ENCODE measurements at regions not wholly inside any gene's neighbourhood (a gene's known extent, or its start where the extent isn't known, plus 50 kb on each side); places are given as distances from the start of the nearest gene placed in this dataset.

DNA sequence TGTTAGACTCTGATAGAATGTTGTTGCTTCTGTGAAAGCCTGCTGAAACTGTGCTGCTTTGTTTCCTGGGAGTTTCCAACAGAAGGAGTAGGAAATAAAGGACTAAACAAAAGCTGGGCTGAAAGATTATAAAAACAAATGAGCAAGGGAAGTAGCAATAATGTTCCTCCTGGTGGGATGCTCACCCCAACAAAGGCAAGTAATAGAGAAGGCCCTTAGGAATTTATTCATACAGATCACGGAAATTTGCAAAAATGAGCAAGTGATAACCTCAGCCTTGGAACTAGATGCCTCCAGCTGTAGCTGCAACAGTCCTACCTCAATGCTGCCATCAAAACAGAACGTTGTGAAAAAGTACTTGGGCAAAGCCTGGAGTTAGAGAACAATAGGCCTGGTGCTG, 1248.0 kb upstream of the C9orf72 start:
- no peak overlapping the region for H3K4me2 ChIP-seq (ENCODE audit: insufficient read depth, insufficient read length, low read length)
- no peak overlapping the region for H2BK5ac ChIP-seq (ENCODE audit: insufficient read length, low read length)
- H3K23ac ChIP-seq (ENCODE audit: insufficient read length, low read depth, low read length), result no peak overlapping the region
- peak overlapping the region; percentile 81 for H3K27ac ChIP-seq (ENCODE audit: insufficient read length, low read depth, low read length)
- Mint-ChIP-seq H3K27ac (peak overlapping the region; percentile 52 to 95 (median 80); a peak in 4 of 7 replicates), H3K9me3 (peaks cover 2 to 11% of the 10 kb centered on the region in 2 experiments; a peak in 3 of 5 replicates), H3K27me3 (ENCODE audit: low read depth) (no peaks in the 10 kb centered on the region; the same call in 1 of the 2 replicates), H3K36me3 (ENCODE audit: insufficient read depth in 1 of 3, low read depth in 3 of 3) (peaks cover 0 to 13% (median 11%) of the 10 kb centered on the region in 3 experiments; a peak in 4 of 7 replicates), H3K4me1 (peaks cover 38 to 42% of the 10 kb centered on the region in 2 experiments), H3K4me3 (no peak overlapping the region)
- peaks cover 13% of the 10 kb centered on the region; the same call in 1 of the 2 replicates for H3K4me1 ChIP-seq (ENCODE audit: insufficient read depth, low read length)
- no peaks in the 10 kb centered on the region for H4K20me1 ChIP-seq (ENCODE audit: control insufficient read depth, insufficient read depth, insufficient read length)
- no peak overlapping the region for H4K8ac ChIP-seq (replicated peaks; ENCODE audit: insufficient read length, low read depth, low read length)
- H3K23me2 ChIP-seq (ENCODE audit: insufficient read length, low read depth, low read length, poor library complexity, severe bottlenecking), result no peaks in the 10 kb centered on the region
- H3K4ac ChIP-seq (ENCODE audit: low read depth, low read length), result no peak overlapping the region
- H3K56ac ChIP-seq (ENCODE audit: insufficient read length, low read depth, low read length), result no peak overlapping the region
- no peak overlapping the region for H2AK5ac ChIP-seq (ENCODE audit: insufficient read length, low read length)
- WGBS (ENCODE audit: extremely low coverage, insufficient read length, low lambda C conversion rate), result no CpG with 5 or more reads among the region's 2 CpGs
- no peak overlapping the region for H2AFZ ChIP-seq (ENCODE audit: low read length)
- H3K14ac ChIP-seq (ENCODE audit: insufficient read depth, low read length), result no peak overlapping the region
- TF ChIP-seq, protein P1, sequence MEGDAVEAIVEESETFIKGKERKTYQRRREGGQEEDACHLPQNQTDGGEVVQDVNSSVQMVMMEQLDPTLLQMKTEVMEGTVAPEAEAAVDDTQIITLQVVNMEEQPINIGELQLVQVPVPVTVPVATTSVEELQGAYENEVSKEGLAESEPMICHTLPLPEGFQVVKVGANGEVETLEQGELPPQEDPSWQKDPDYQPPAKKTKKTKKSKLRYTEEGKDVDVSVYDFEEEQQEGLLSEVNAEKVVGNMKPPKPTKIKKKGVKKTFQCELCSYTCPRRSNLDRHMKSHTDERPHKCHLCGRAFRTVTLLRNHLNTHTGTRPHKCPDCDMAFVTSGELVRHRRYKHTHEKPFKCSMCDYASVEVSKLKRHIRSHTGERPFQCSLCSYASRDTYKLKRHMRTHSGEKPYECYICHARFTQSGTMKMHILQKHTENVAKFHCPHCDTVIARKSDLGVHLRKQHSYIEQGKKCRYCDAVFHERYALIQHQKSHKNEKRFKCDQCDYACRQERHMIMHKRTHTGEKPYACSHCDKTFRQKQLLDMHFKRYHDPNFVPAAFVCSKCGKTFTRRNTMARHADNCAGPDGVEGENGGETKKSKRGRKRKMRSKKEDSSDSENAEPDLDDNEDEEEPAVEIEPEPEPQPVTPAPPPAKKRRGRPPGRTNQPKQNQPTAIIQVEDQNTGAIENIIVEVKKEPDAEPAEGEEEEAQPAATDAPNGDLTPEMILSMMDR (conservative IDR thresholded peaks at IDR 0.05), result no peak
- H4K91ac ChIP-seq (ENCODE audit: insufficient read length, low read depth, low read length), result no peak overlapping the region
- no peak overlapping the region for H2BK12ac ChIP-seq (ENCODE audit: insufficient read length, low read depth, low read length)
- no peak overlapping the region for H3T11ph ChIP-seq (ENCODE audit: low read length)
- no peaks in the 10 kb centered on the region for H3K9me3 ChIP-seq (ENCODE audit: control insufficient read depth, low read depth, low read length)
- no peaks in the 10 kb centered on the region for H3K79me1 ChIP-seq (ENCODE audit: insufficient read depth, low read depth, low read length, poor library complexity, severe bottlenecking)
- H3K27me3 ChIP-seq (ENCODE audit: insufficient read depth, low read length), result no peaks in the 10 kb centered on the region
- H2BK120ac ChIP-seq (ENCODE audit: low read depth, low read length, poor library complexity, severe bottlenecking), result no peak overlapping the region
- H4K5ac ChIP-seq (ENCODE audit: insufficient read length, low read depth, low read length), result no peak overlapping the region
- no peak overlapping the region for H2BK15ac ChIP-seq (ENCODE audit: low read depth, low read length)
- H3K18ac ChIP-seq (ENCODE audit: insufficient read length, low read depth, low read length), result no peak overlapping the region
- no peak overlapping the region for H2BK20ac ChIP-seq (ENCODE audit: low read depth, low read length, poor library complexity, severe bottlenecking)
- no peak for DNase-seq
- no peak overlapping the region for H3K9ac ChIP-seq (ENCODE audit: extremely low read depth, insufficient read length, low read length)
- no peaks in the 10 kb centered on the region for H3K79me2 ChIP-seq (ENCODE audit: insufficient read depth, low read length)

Data from H9 (cell line).